HepG2 (cell line): ENCODE measurements at regions not wholly inside any gene's neighbourhood (a gene's known extent, or its start where the extent isn't known, plus 50 kb on each side); places are given as distances from the start of the nearest gene placed in this dataset.

Experiments
- ATAC-seq: fragments of 200-7000 bp; cut with Tn5 transposase; 3 replicates; pipeline ENCODE4 v1.9.1; 2020; ENCODE audit warnings: mild to moderate bottlenecking, moderate library complexity
- BruUV-seq: library from RNA; stranded (reverse); fragments of 400-500 nt; replicated peaks from 2 replicates; lab custom pipeline; 2021; lab: Mats Ljungman, UMichigan
- CTCF ChIA-PET: fragments of 300-600 bp; formaldehyde crosslinking; extraction: SDS; loops from one replicate; lab custom pipeline; 2021; ENCODE audit warnings: low total read pairs, inconsistent platforms, low intra/inter-chr PET ratio; lab: Yijun Ruan, JAX
- POLR2A ChIA-PET: fragments of 350-600 bp; sonication (Branson Sonifier 250); formaldehyde crosslinking; loops from one replicate; lab custom pipeline; 2020; ENCODE audit warnings: antibody characterized with exemption, inconsistent platforms; lab: Yijun Ruan, JAX
- DNase-seq: peaks from one replicate; pipeline ENCODE4 v3.0.0-alpha.2; 2015; ENCODE audit warnings: low spot score
- FAIRE-seq: peaks from 3 replicates; lab custom pipeline; 2011; peaks lifted over from hg19 to GRCh38; lab: Jason Lieb, UNC
- H2AFZ ChIP-seq: one replicate; pipeline ENCODE4 v1.6.1; 2011; ENCODE audit warnings: low read length, inconsistent platforms
- H3K27ac ChIP-seq: fragments of 300-600 bp; 3 replicates; pipeline ENCODE4 v1.8.0; 2011; ENCODE audit warnings: mixed run types, mild to moderate bottlenecking, mixed read lengths, low read length, inconsistent platforms; ENCODE audit not compliant: insufficient read depth; ENCODE audit errors: extremely low read length
- H3K27me3 ChIP-seq, 2 experiments: fragments of 200-600 bp in 1 of 2; 2 replicates in 1 of 2; 3 replicates in 1 of 2; pipeline versions ENCODE4 v1.6.0 to v1.8.0; 2011; ENCODE audit warnings: low read length in 2 of 2, mild to moderate bottlenecking in 2 of 2, moderate library complexity in 2 of 2, inconsistent platforms in 1 of 2; ENCODE audit not compliant: insufficient read depth in 2 of 2, control insufficient read depth in 1 of 2
- H3K36me3 ChIP-seq, 2 experiments: fragments of 200-600 bp in 1 of 2; replicated peaks in 1 of 2; 2 replicates in 1 of 2; 3 replicates in 1 of 2; pipeline versions ENCODE4 v1.5.1 to v1.8.0; 2011; ENCODE audit warnings: low read length in 2 of 2, inconsistent platforms in 1 of 2; ENCODE audit not compliant: insufficient read depth in 2 of 2, control insufficient read depth in 1 of 2
- H3K4me1 ChIP-seq: 2 replicates; pipeline ENCODE4 v1.5.1; 2012; ENCODE audit warnings: low read length, inconsistent platforms; ENCODE audit not compliant: insufficient read depth
- H3K4me2 ChIP-seq: 2 replicates; pipeline ENCODE4 v1.6.0; 2011; ENCODE audit warnings: low read depth, low read length, inconsistent platforms
- H3K4me3 ChIP-seq, 3 experiments: fragments of 200-600 bp in 1 of 3; sonication (generic), shearing (Covaris generic) in 1 of 3; replicated peaks in 1 of 3; 2 replicates each; pipeline ENCODE4 v1.5.1; 2011 to 2016; ENCODE audit warnings: low read length in 3 of 3, inconsistent platforms in 2 of 3, low read depth in 2 of 3, mild to moderate bottlenecking in 2 of 3, control low read depth in 1 of 3, mixed read lengths in 1 of 3; ENCODE audit not compliant: insufficient read depth in 1 of 3
- H3K79me2 ChIP-seq: one replicate; pipeline ENCODE4 v1.6.1; 2011; ENCODE audit warnings: low read length, inconsistent platforms; ENCODE audit not compliant: insufficient read depth
- H3K9ac ChIP-seq: 2 replicates; pipeline ENCODE4 v1.6.0; 2011; ENCODE audit warnings: mild to moderate bottlenecking, low read depth, low read length, inconsistent platforms; ENCODE audit not compliant: insufficient read depth
- H3K9me3 ChIP-seq: 2 replicates; pipeline ENCODE4 v1.5.1; 2012; ENCODE audit warnings: mild to moderate bottlenecking, low read length
- H4K20me1 ChIP-seq: 2 replicates; pipeline ENCODE4 v1.6.0; 2011; ENCODE audit warnings: inconsistent platforms, mild to moderate bottlenecking, low read length, moderate library complexity; ENCODE audit not compliant: insufficient read depth
- ASH2L ChIP-seq: fragments of 300-600, 200-600 bp; sonication (generic); IDR thresholded peaks from 2 replicates; pipeline ENCODE4 v1.7.0; 2017; ENCODE audit warnings: low read depth, mild to moderate bottlenecking, moderate library complexity, mixed read lengths, low read length; ENCODE audit not compliant: insufficient read length
- FOXO4 ChIP-seq: sonication (generic); formaldehyde crosslinking; conservative IDR thresholded peaks from 2 replicates; pipeline ENCODE4 v1.8.1; 2023; ENCODE audit warnings: missing genetic modification reagents
- KDM6A ChIP-seq: IDR thresholded peaks from 2 replicates; pipeline ENCODE4 v1.6.1; 2016; ENCODE audit warnings: low read depth
- SATB2 ChIP-seq: sonication (generic); formaldehyde crosslinking; IDR thresholded peaks from 2 replicates; pipeline ENCODE4 v1.5.0; 2020; ENCODE audit warnings: missing genetic modification reagents
- SIN3B ChIP-seq: fragments of 150-350 bp; IDR thresholded peaks from 2 replicates; pipeline ENCODE4 v1.6.1; 2014; ENCODE audit warnings: low read length
- ZNF512 ChIP-seq: sonication (generic); formaldehyde crosslinking; IDR thresholded peaks from 2 replicates; pipeline ENCODE4 v1.4.0; 2020; ENCODE audit warnings: mild to moderate bottlenecking, missing genetic modification reagents
- ZNF660 ChIP-seq: sonication (generic); formaldehyde crosslinking; IDR thresholded peaks from 2 replicates; pipeline ENCODE4 v1.5.1; 2020; ENCODE audit warnings: mild to moderate bottlenecking, low read depth, missing genetic modification reagents, borderline replicate concordance
- WGBS: methylation state at CpG from one replicate; pipeline ENCODE4 v1.1.6; 2017; ENCODE audit warnings: low lambda C conversion rate; 5-methylcytosine and 5-hydroxymethylcytosine counted together
- in situ Hi-C: cut with HindIII; loops from 2 replicates; pipeline ENCODE4 v1.10.0; 2017; ENCODE audit warnings: low pct_unique_long_range_greater_than_20kb; ENCODE audit not compliant: extremely low pct_ligation_motif_present
- intact Hi-C: fragments of 100-400 bp; cut with micrococcal nuclease; formaldehyde crosslinking; loops from one replicate; pipeline ENCODE4 v1.10.0; 2022; ENCODE audit not compliant: unreplicated experiment

GRCh38 chr3:66093981-66094380, 55.3 kb upstream of the MAGI1 start:
- H3K9me3 ChIP-seq, result 0 out of 2 replicates have a peak, but pooled peaks cover 5% of the 10 kb centered on the region
- in situ Hi-C loops, result no loop called here
- CTCF ChIA-PET, result no interaction called here
- TF ChIP-seq ASH2L, result no peak
- no peak for TF ChIP-seq KDM6A
- no peak for TF ChIP-seq ZNF512 (CRISPR knock-in tag)
- no peak for TF ChIP-seq SIN3B
- TF ChIP-seq FOXO4, result no peak
- no peak for TF ChIP-seq ZNF660 (CRISPR knock-in tag)
- TF ChIP-seq SATB2, result no peak
- TF ChIP-seq, all 625 proteins: peak for 0
- DNase-seq, result no peak
- H3K79me2 ChIP-seq, result no peaks in the 10 kb centered on the region
- no peak for FAIRE-seq
- H3K27ac ChIP-seq, result no peak overlapping the region
- intact Hi-C loops, result no loop called here
- no peaks in the 10 kb centered on the region for H4K20me1 ChIP-seq
- H3K27me3 ChIP-seq, result no peaks in the 10 kb centered on the region
- no peak overlapping the region for H3K4me3 ChIP-seq
- H2AFZ ChIP-seq, result no peak overlapping the region
- H3K36me3 ChIP-seq, result no peaks in the 10 kb centered on the region
- WGBS, result 77% methylated on average over 4 of the region's 4 CpGs
- no peak overlapping the region for H3K9ac ChIP-seq
- POLR2A ChIA-PET, result no interaction called here
- BruUV-seq, result no TSS peak
- H3K4me1 ChIP-seq, result peaks cover 9% of the 10 kb centered on the region; the same call in 1 of the 2 replicates
- H3K4me2 ChIP-seq, result no peak overlapping the region
- ATAC-seq, result no peak
